ENCODE measurements at regions not wholly inside any gene's neighbourhood (a gene's known extent, or its start where the extent isn't known, plus 50 kb on each side); places are given as distances from the start of the nearest gene placed in this dataset.
"Not testable (repeated sequence)": the region's sequence is repeated elsewhere in the genome, so short reads cannot be mapped to it uniquely, and the experiment has no call there.

GRCh38 chr10:3270577-3271316 is 98.2 kb upstream of the PITRM1 start:
- Mint-ChIP-seq H3K27me3 (peaks cover 0 to 28% (median 22%) of the 10 kb centered on the region in 3 donors), H3K4me1 (no peaks in the 10 kb centered on the region), H3K4me3 (no peak overlapping the region), H3K27ac (no peak overlapping the region), H3K36me3 (no peaks in the 10 kb centered on the region), H3K9me3 (peaks cover 0 to 4% (median 0%) of the 10 kb centered on the region in 7 donors)
- ATAC-seq (ENCODE audit: low read depth in 2 of 2) (no peak), DNase-seq (no peak)

- H3K27ac Mint-ChIP-seq = no peak overlapping the region
- DNase-seq (no peak), ATAC-seq (ENCODE audit: low read depth in 2 of 2) (no peak)
- H3K9me3 Mint-ChIP-seq = no peaks in the 10 kb centered on the region
- no peak overlapping the region for H3K4me3 Mint-ChIP-seq
- peaks cover 0 to 38% (median 25%) of the 10 kb centered on the region in 3 donors for H3K27me3 Mint-ChIP-seq
- H3K4me1 Mint-ChIP-seq = peaks cover 0 to 2% (median 0%) of the 10 kb centered on the region in 3 donors
- H3K36me3 Mint-ChIP-seq = no peaks in the 10 kb centered on the region
Observed at GRCh38 chr10:3268025-3268424, 95.4 kb upstream of the PITRM1 start.

- H3K4me1 Mint-ChIP-seq = peaks cover 0 to 2% (median 0%) of the 10 kb centered on the region in 3 donors
- H3K36me3 Mint-ChIP-seq = no peaks in the 10 kb centered on the region
- peaks cover 6 to 28% (median 16%) of the 10 kb centered on the region in 3 donors for H3K27me3 Mint-ChIP-seq
- peak overlapping the region in 1 of 6 donors; percentile 44 for H3K27ac Mint-ChIP-seq
- DNase-seq (no peak), ATAC-seq (ENCODE audit: low read depth in 2 of 2) (no peak)
- no peak overlapping the region for H3K4me3 Mint-ChIP-seq
- peaks cover 0 to 4% (median 0%) of the 10 kb centered on the region in 7 donors for H3K9me3 Mint-ChIP-seq
Observed at GRCh38 chr10:3265088-3265487, 92.5 kb upstream of the PITRM1 start.

- no peak for DNase-seq
- no peak overlapping the region for H3K4me3 Mint-ChIP-seq
- H3K27ac Mint-ChIP-seq = no peak overlapping the region
- peaks cover 0 to 4% (median 0%) of the 10 kb centered on the region in 7 donors for H3K9me3 Mint-ChIP-seq
- ATAC-seq (ENCODE audit: low read depth in 2 of 2) = no peak
- H3K4me1 Mint-ChIP-seq = peaks cover 0 to 2% (median 0%) of the 10 kb centered on the region in 3 donors
- no peaks in the 10 kb centered on the region for H3K36me3 Mint-ChIP-seq
- H3K27me3 Mint-ChIP-seq = peaks cover 6 to 35% (median 24%) of the 10 kb centered on the region in 3 donors
Observed at GRCh38 chr10:3264161-3264761, 91.7 kb upstream of the PITRM1 start.

GRCh38 chr10:3263747-3264146 is 91.2 kb upstream of the PITRM1 start:
- Mint-ChIP-seq H3K27me3 (peaks cover 6 to 37% (median 28%) of the 10 kb centered on the region in 3 donors), H3K9me3 (peaks cover 0 to 4% (median 0%) of the 10 kb centered on the region in 7 donors), H3K36me3 (no peaks in the 10 kb centered on the region), H3K27ac (no peak overlapping the region), H3K4me3 (no peak overlapping the region), H3K4me1 (peaks cover 0 to 2% (median 0%) of the 10 kb centered on the region in 3 donors)
- ATAC-seq (ENCODE audit: low read depth in 2 of 2) (no peak), DNase-seq (no peak)

- H3K9me3 Mint-ChIP-seq = peaks cover 0 to 4% (median 0%) of the 10 kb centered on the region in 7 donors
- H3K27me3 Mint-ChIP-seq = peaks cover 6 to 37% (median 31%) of the 10 kb centered on the region in 3 donors
- H3K27ac Mint-ChIP-seq = no peak overlapping the region
- DNase-seq = no peak
- H3K36me3 Mint-ChIP-seq = no peaks in the 10 kb centered on the region
- peaks cover 0 to 2% (median 0%) of the 10 kb centered on the region in 3 donors for H3K4me1 Mint-ChIP-seq
- no peak overlapping the region for H3K4me3 Mint-ChIP-seq
- no peak for ATAC-seq (ENCODE audit: low read depth in 2 of 2)
Observed at GRCh38 chr10:3263082-3263481, 90.5 kb upstream of the PITRM1 start.

GRCh38 chr10:3261921-3262320 is 89.3 kb upstream of the PITRM1 start:
- no peaks in the 10 kb centered on the region for H3K36me3 Mint-ChIP-seq
- peaks cover 0 to 4% (median 0%) of the 10 kb centered on the region in 7 donors for H3K9me3 Mint-ChIP-seq
- DNase-seq = no peak
- H3K4me1 Mint-ChIP-seq = peaks cover 0 to 2% (median 0%) of the 10 kb centered on the region in 3 donors
- peaks cover 6 to 37% (median 31%) of the 10 kb centered on the region in 3 donors for H3K27me3 Mint-ChIP-seq
- peak overlapping the region in 1 of 6 donors; percentile 10 for H3K27ac Mint-ChIP-seq
- H3K4me3 Mint-ChIP-seq = no peak overlapping the region
- no peak for ATAC-seq (ENCODE audit: low read depth in 2 of 2)

- Mint-ChIP-seq H3K36me3 (no peaks in the 10 kb centered on the region), H3K9me3 (peaks cover 0 to 4% (median 0%) of the 10 kb centered on the region in 7 donors), H3K27me3 (peaks cover 6 to 32% (median 26%) of the 10 kb centered on the region in 3 donors), H3K4me1 (peaks cover 0 to 2% (median 0%) of the 10 kb centered on the region in 3 donors), H3K27ac (no peak overlapping the region), H3K4me3 (no peak overlapping the region)
- DNase-seq = no peak
- ATAC-seq (ENCODE audit: low read depth in 2 of 2) = no peak
Observed at GRCh38 chr10:3260066-3260834, 87.7 kb upstream of the PITRM1 start.

- Mint-ChIP-seq H3K4me3 (no peak overlapping the region), H3K4me1 (peaks cover 0 to 2% (median 0%) of the 10 kb centered on the region in 3 donors), H3K27me3 (peaks cover 6 to 29% (median 23%) of the 10 kb centered on the region in 3 donors), H3K27ac (no peak overlapping the region), H3K9me3 (peaks cover 0 to 4% (median 0%) of the 10 kb centered on the region in 7 donors), H3K36me3 (no peaks in the 10 kb centered on the region)
- ATAC-seq (ENCODE audit: low read depth in 2 of 2) (no peak), DNase-seq (no peak)
Observed at GRCh38 chr10:3259499-3259898, 86.9 kb upstream of the PITRM1 start.

GRCh38 chr10:3258394-3258793 is 85.8 kb upstream of the PITRM1 start:
- H3K27me3 Mint-ChIP-seq = peaks cover 6 to 33% (median 32%) of the 10 kb centered on the region in 3 donors
- no peaks in the 10 kb centered on the region for H3K4me1 Mint-ChIP-seq
- H3K36me3 Mint-ChIP-seq = no peaks in the 10 kb centered on the region
- no peak for ATAC-seq (ENCODE audit: low read depth in 2 of 2)
- H3K9me3 Mint-ChIP-seq = peaks cover 0 to 4% (median 0%) of the 10 kb centered on the region in 7 donors
- no peak for DNase-seq
- H3K27ac Mint-ChIP-seq = no peak overlapping the region
- H3K4me3 Mint-ChIP-seq = no peak overlapping the region

- Mint-ChIP-seq H3K36me3 (no peaks in the 10 kb centered on the region), H3K4me3 (no peak overlapping the region), H3K27me3 (peaks cover 16 to 44% (median 40%) of the 10 kb centered on the region in 3 donors), H3K27ac (no peak overlapping the region), H3K4me1 (no peaks in the 10 kb centered on the region), H3K9me3 (no peaks in the 10 kb centered on the region)
- DNase-seq = no peak
- ATAC-seq (ENCODE audit: low read depth in 2 of 2) = no peak
Observed at GRCh38 chr10:3255616-3256015, 83.0 kb upstream of the PITRM1 start.

- Mint-ChIP-seq H3K27me3 (peaks cover 16 to 44% (median 44%) of the 10 kb centered on the region in 3 donors), H3K4me3 (no peak overlapping the region), H3K27ac (no peak overlapping the region), H3K4me1 (no peaks in the 10 kb centered on the region), H3K36me3 (no peaks in the 10 kb centered on the region), H3K9me3 (no peaks in the 10 kb centered on the region)
- DNase-seq (no peak), ATAC-seq (ENCODE audit: low read depth in 2 of 2) (no peak)
Observed at GRCh38 chr10:3255075-3255474, 82.5 kb upstream of the PITRM1 start.

GRCh38 chr10:3253974-3254373 is 81.4 kb upstream of the PITRM1 start:
- H3K4me1 Mint-ChIP-seq; H3K36me3 Mint-ChIP-seq; ATAC-seq (ENCODE audit: low read depth in 2 of 2); H3K9me3 Mint-ChIP-seq; H3K27ac Mint-ChIP-seq; H3K4me3 Mint-ChIP-seq; DNase-seq: not testable (repeated sequence)
- peaks cover 24 to 37% (median 34%) of the 10 kb centered on the region in 3 donors for H3K27me3 Mint-ChIP-seq
